ENCODE measurements at regions not wholly inside any gene's neighbourhood (a gene's known extent, or its start where the extent isn't known, plus 50 kb on each side); places are given as distances from the start of the nearest gene placed in this dataset.

GRCh38 chr3:89606151-89606550 lies 498.7 kb downstream of the EPHA3 start (continued):
- TF ChIP-seq, protein P1, sequence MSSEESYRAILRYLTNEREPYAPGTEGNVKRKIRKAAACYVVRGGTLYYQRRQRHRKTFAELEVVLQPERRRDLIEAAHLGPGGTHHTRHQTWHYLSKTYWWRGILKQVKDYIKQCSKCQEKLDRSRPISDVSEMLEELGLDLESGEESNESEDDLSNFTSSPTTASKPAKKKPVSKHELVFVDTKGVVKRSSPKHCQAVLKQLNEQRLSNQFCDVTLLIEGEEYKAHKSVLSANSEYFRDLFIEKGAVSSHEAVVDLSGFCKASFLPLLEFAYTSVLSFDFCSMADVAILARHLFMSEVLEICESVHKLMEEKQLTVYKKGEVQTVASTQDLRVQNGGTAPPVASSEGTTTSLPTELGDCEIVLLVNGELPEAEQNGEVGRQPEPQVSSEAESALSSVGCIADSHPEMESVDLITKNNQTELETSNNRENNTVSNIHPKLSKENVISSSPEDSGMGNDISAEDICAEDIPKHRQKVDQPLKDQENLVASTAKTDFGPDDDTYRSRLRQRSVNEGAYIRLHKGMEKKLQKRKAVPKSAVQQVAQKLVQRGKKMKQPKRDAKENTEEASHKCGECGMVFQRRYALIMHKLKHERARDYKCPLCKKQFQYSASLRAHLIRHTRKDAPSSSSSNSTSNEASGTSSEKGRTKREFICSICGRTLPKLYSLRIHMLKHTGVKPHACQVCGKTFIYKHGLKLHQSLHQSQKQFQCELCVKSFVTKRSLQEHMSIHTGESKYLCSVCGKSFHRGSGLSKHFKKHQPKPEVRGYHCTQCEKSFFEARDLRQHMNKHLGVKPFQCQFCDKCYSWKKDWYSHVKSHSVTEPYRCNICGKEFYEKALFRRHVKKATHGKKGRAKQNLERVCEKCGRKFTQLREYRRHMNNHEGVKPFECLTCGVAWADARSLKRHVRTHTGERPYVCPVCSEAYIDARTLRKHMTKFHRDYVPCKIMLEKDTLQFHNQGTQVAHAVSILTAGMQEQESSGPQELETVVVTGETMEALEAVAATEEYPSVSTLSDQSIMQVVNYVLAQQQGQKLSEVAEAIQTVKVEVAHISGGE (tag by site-specific recombination; conservative IDR thresholded peaks at IDR 0.05; ENCODE audit: low read depth): no peak
- TF ChIP-seq ZNF623 (tag by site-specific recombination; IDR thresholded peaks at IDR 0.05): no peak
- no peak for TF ChIP-seq ZNF626 (tag by site-specific recombination; IDR thresholded peaks at IDR 0.05)
- TF ChIP-seq, protein P2, sequence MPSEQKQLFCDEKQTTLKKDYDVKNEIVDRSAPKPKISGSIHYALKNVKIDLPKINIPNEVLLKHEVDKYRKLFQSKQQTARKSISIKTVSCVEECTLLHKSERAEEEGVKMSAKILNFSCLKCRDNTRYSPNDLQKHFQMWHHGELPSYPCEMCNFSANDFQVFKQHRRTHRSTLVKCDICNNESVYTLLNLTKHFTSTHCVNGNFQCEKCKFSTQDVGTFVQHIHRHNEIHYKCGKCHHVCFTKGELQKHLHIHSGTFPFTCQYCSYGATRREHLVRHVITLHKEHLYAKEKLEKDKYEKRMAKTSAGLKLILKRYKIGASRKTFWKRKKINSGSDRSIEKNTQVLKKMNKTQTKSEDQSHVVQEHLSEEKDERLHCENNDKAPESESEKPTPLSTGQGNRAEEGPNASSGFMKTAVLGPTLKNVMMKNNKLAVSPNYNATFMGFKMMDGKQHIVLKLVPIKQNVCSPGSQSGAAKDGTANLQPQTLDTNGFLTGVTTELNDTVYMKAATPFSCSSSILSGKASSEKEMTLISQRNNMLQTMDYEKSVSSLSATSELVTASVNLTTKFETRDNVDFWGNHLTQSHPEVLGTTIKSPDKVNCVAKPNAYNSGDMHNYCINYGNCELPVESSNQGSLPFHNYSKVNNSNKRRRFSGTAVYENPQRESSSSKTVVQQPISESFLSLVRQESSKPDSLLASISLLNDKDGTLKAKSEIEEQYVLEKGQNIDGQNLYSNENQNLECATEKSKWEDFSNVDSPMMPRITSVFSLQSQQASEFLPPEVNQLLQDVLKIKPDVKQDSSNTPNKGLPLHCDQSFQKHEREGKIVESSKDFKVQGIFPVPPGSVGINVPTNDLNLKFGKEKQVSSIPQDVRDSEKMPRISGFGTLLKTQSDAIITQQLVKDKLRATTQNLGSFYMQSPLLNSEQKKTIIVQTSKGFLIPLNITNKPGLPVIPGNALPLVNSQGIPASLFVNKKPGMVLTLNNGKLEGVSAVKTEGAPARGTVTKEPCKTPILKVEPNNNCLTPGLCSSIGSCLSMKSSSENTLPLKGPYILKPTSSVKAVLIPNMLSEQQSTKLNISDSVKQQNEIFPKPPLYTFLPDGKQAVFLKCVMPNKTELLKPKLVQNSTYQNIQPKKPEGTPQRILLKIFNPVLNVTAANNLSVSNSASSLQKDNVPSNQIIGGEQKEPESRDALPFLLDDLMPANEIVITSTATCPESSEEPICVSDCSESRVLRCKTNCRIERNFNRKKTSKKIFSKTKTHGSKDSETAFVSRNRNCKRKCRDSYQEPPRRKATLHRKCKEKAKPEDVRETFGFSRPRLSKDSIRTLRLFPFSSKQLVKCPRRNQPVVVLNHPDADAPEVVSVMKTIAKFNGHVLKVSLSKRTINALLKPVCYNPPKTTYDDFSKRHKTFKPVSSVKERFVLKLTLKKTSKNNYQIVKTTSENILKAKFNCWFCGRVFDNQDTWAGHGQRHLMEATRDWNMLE (tag by site-specific recombination; conservative IDR thresholded peaks at IDR 0.05; ENCODE audit: low read depth): peak; percentile 52; the same call in 1 of the 2 replicates
- no peak for TF ChIP-seq ZBTB17 (tag by site-specific recombination; IDR thresholded peaks at IDR 0.05)
- TF ChIP-seq ZNF571 (tag by site-specific recombination; IDR thresholded peaks at IDR 0.05): no peak
- peak; percentile 20; the same call in 1 of the 2 replicates for TF ChIP-seq ZNF555 (tag by site-specific recombination; conservative IDR thresholded peaks at IDR 0.05)
- TF ChIP-seq KLF7 (tag by site-specific recombination; IDR thresholded peaks at IDR 0.05; ENCODE audit: borderline replicate concordance): no peak
- TF ChIP-seq ZNF426 (tag by site-specific recombination; IDR thresholded peaks at IDR 0.05): peak; percentile 34
- TF ChIP-seq, protein P3, sequence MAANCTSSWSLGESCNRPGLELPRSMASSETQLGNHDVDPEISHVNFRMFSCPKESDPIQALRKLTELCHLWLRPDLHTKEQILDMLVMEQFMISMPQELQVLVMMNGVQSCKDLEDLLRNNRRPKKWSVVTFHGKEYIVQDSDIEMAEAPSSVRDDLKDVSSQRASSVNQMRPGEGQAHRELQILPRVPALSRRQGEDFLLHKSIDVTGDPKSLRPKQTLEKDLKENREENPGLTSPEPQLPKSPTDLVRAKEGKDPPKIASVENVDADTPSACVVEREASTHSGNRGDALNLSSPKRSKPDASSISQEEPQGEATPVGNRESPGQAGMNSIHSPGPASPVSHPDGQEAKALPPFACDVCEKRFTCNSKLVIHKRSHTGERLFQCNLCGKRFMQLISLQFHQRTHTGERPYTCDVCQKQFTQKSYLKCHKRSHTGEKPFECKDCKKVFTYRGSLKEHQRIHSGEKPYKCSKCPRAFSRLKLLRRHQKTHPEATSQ (tag by site-specific recombination; IDR thresholded peaks at IDR 0.05): no peak
- TF ChIP-seq BCL11B (tag by site-specific recombination; IDR thresholded peaks at IDR 0.05; ENCODE audit: low read depth): no peak
- no peak for TF ChIP-seq ZNF654 (tag by site-specific recombination; IDR thresholded peaks at IDR 0.05; ENCODE audit: low read depth)
- TF ChIP-seq YY2 (tag by site-specific recombination; IDR thresholded peaks at IDR 0.05): no peak
- no peak for TF ChIP-seq ZBTB10 (tag by site-specific recombination; IDR thresholded peaks at IDR 0.05)
- TF ChIP-seq ZNF629 (tag by site-specific recombination; IDR thresholded peaks at IDR 0.05): no peak
- TF ChIP-seq ZNF19 (tag by site-specific recombination; IDR thresholded peaks at IDR 0.05; ENCODE audit: low read depth): no peak
- TF ChIP-seq ZNF658 (tag by site-specific recombination; IDR thresholded peaks at IDR 0.05): no peak
- TF ChIP-seq ZNF510 (tag by site-specific recombination; IDR thresholded peaks at IDR 0.05; ENCODE audit: insufficient replicate concordance): no peak
- TF ChIP-seq ZNF837 (tag by site-specific recombination; IDR thresholded peaks at IDR 0.05): no peak
- no peak for TF ChIP-seq ZNF202 (tag by site-specific recombination; IDR thresholded peaks at IDR 0.05; ENCODE audit: borderline replicate concordance)
- peak; percentile 27; the same call in 1 of the 2 replicates for TF ChIP-seq ZNF394 (tag by site-specific recombination; IDR thresholded peaks at IDR 0.05; ENCODE audit: borderline replicate concordance)
- no peak for TF ChIP-seq ZNF16 (tag by site-specific recombination; IDR thresholded peaks at IDR 0.05; ENCODE audit: low read depth)
- TF ChIP-seq SCRT2 (tag by site-specific recombination; IDR thresholded peaks at IDR 0.05): no peak
- no peak for TF ChIP-seq ZNF433 (tag by site-specific recombination; IDR thresholded peaks at IDR 0.05; ENCODE audit: low read depth)

Data from HEK293 (cell line).